Activated naive CD4-positive, alpha-beta T cell treated with anti-CD3 and anti-CD28 coated beads, Interleukin-2, amount 10 ng/mL, durations not matched to agents 7 days and 5 days (primary cell): ENCODE measurements at regions not wholly inside any gene's neighbourhood (a gene's known extent, or its start where the extent isn't known, plus 50 kb on each side); places are given as distances from the start of the nearest gene placed in this dataset.

ENCODE experiments used
- CTCF ChIA-PET: fragments of 350-600 bp; sonication (Branson Sonifier 250); formaldehyde crosslinking; loops from one replicate; lab custom pipeline; 2021; ENCODE audit warnings: antibody characterized with exemption; lab: Charles Lee
- DNase-seq: peaks from one replicate; pipeline ENCODE4 v3.0.0-alpha.2; 2020
- H3K27ac Mint-ChIP-seq: one replicate; pipeline ENCODE4 v1.8.0; 2021; ENCODE audit warnings: mild to moderate bottlenecking, moderate library complexity, mixed read lengths
- H3K27me3 Mint-ChIP-seq: one replicate; pipeline ENCODE4 v1.8.0; 2021; ENCODE audit warnings: mild to moderate bottlenecking, mixed read lengths
- H3K36me3 Mint-ChIP-seq: one replicate; pipeline ENCODE4 v1.8.0; 2021; ENCODE audit warnings: mixed read lengths
- H3K4me1 Mint-ChIP-seq: one replicate; pipeline ENCODE4 v1.8.0; 2021; ENCODE audit warnings: mixed read lengths
- H3K4me3 Mint-ChIP-seq: one replicate; pipeline ENCODE4 v1.8.0; 2021; ENCODE audit warnings: mild to moderate bottlenecking, moderate library complexity, mixed read lengths
- H3K9me3 Mint-ChIP-seq: one replicate; pipeline ENCODE4 v1.8.0; 2021; ENCODE audit warnings: mixed read lengths

DNA sequence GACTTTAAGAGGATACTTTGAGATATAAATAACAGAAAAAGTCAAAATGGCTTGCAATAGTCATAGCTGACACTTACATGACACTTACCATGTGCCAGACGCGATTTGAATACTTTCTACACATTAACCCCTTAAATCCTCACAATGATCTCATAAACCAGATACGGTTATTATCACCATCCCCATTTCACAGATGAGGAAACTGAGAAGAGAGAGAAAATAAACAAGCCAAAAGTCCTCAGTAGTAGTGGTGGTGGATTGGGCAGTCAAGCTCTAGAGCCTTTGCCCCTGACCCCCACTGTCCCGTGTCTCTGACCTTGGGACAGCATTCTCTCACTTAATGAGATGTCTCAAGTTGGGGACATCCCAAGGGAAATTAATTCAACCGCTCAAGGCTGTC, 105.2 kb upstream of the TAF1B start:
- CTCF ChIA-PET: interaction anchor here (1.2 to 2.1 kb wide), 2 partner anchors 15 to 61 kb away, joined by 3 to 7 read pairs; no protein-coding TSS in a partner anchor
- Mint-ChIP-seq H3K4me1 (peaks cover 62% of the 10 kb centered on the region), H3K27me3 (peaks cover 23% of the 10 kb centered on the region), H3K9me3 (peaks cover 17% of the 10 kb centered on the region), H3K4me3 (peak overlapping the region; percentile 39), H3K36me3 (peaks cover 15% of the 10 kb centered on the region), H3K27ac (peak overlapping the region; percentile 94)
- no peak for DNase-seq

DNA sequence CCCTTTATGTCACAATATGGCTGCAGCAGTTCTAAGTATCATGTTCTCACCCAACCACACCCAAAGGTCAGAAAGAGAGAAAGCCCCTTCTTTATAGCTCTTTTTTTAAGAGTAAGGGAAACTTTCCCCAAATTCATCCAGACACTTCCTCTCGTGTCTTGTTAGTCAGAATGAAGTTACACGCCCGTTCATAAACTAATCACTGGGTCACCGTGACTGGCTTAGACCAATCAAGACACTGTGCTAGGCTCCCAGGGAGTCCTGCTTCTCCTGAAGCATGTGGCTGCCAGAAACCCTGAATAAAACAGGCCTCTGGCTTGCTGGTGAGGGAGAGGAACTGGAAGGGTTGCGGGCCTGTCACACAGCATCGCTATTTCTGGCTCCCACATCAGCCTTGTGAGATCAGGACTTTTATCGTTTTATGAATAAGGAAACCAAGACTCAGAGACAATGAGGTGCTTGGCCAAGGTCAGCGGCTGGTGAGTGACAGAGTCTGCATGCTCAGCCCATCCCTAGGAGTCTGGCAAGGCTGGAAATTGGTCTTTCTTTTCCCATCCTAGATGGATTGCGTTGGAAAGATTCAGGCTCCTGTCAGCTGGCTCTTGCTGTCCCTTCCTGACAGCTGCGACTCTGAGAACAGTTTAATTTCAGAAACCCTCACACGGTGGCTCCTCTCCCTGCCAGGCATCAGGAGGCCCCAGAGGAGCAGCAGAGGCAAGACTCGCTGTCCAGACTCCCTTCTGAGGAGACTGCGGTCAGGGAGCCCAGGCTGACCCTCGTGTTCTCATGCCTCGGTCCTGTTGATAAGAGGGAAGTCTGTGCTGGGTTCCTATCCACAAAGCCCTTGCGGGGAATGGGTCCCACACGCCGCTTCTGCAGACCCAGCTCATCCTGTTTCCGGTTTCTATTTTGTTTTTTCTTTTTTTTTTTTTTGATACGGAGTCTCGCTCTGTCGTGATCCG, 104.5 kb upstream of the TAF1B start:
- DNase-seq: no peak
- Mint-ChIP-seq H3K27me3 (peaks cover 29% of the 10 kb centered on the region), H3K4me3 (peak overlapping the region; percentile 63), H3K9me3 (peaks cover 17% of the 10 kb centered on the region), H3K27ac (peak overlapping the region; percentile 94), H3K36me3 (peaks cover 15% of the 10 kb centered on the region), H3K4me1 (peaks cover 62% of the 10 kb centered on the region)
- CTCF ChIA-PET: interaction anchor here (0.9 to 2.1 kb wide), 5 partner anchors 11 to 62 kb away, joined by 3 to 7 read pairs (median 3); no protein-coding TSS in a partner anchor

DNA sequence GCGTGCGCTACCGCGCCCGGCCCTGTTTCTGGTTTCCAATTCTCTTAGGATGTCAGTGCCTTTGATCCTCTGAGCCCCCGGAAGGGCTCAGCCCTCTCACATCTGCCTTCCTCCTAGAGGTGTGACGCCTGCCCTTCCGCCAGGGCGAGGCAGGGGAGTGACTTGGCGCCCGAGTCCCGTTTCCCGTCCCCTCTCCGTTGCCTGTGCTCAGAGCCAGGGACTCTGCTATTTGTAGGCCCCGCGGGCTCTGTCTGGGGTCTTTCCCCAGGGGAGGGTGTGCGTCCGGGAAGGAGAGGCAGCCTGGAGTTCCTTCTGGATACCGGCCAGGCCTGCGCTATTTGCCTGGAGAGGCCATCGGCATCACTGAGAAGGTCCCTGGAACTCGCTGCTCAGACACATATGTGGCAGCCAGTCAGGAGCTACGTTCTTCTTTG, 103.7 kb upstream of the TAF1B start:
- H3K36me3 Mint-ChIP-seq: peaks cover 12% of the 10 kb centered on the region
- H3K9me3 Mint-ChIP-seq: peaks cover 13% of the 10 kb centered on the region
- H3K4me3 Mint-ChIP-seq: peak overlapping the region; percentile 63
- DNase-seq: peak; percentile 82
- H3K27ac Mint-ChIP-seq: peak overlapping the region; percentile 94
- peaks cover 34% of the 10 kb centered on the region for H3K27me3 Mint-ChIP-seq
- peaks cover 62% of the 10 kb centered on the region for H3K4me1 Mint-ChIP-seq
- CTCF ChIA-PET: interaction anchor here (1.1 to 1.3 kb wide), 2 partner anchors 10 to 61 kb away, joined by 3 read pairs; no protein-coding TSS in a partner anchor

GRCh38 chr2:9740382-9741073, 102.7 kb upstream of the TAF1B start:
- CTCF ChIA-PET: interaction anchor here (1.3 to 1.7 kb wide), 2 partner anchors 9 to 32 kb away, joined by 3 read pairs; no protein-coding TSS in a partner anchor
- peak overlapping the region; percentile 33 for H3K27ac Mint-ChIP-seq
- H3K4me1 Mint-ChIP-seq: peaks cover 54% of the 10 kb centered on the region
- H3K27me3 Mint-ChIP-seq: peaks cover 42% of the 10 kb centered on the region
- DNase-seq: no peak
- H3K4me3 Mint-ChIP-seq: no peak overlapping the region
- H3K36me3 Mint-ChIP-seq: peaks cover 4% of the 10 kb centered on the region
- peaks cover 6% of the 10 kb centered on the region for H3K9me3 Mint-ChIP-seq

DNA sequence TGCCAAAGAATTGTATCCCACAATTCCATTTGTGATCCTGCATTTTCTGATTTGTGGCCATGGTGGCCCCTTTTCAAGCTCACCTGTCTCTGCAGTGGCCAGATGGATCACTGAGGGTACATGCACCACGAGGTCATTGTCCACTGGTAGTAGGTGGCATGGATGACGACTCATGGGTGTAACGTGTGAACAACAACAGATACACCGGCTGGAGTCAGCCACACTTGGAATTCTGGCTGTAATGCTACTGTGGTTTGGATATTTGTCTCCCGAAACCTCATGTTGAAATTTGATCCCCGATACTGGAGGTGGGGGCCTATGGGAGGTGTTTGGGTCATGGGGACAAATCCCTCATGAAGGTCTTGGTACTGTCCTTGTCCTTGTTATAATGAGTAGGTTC, 102.2 kb upstream of the TAF1B start:
- Mint-ChIP-seq H3K9me3 (peaks cover 6% of the 10 kb centered on the region), H3K27ac (no peak overlapping the region), H3K27me3 (peaks cover 47% of the 10 kb centered on the region), H3K4me3 (no peak overlapping the region), H3K4me1 (peaks cover 48% of the 10 kb centered on the region), H3K36me3 (peaks cover 4% of the 10 kb centered on the region)
- CTCF ChIA-PET: interaction anchor here (1.7 kb wide), 1 partner anchor 31 kb away, joined by 3 read pairs; no protein-coding TSS in a partner anchor
- DNase-seq: no peak

- Mint-ChIP-seq H3K36me3 (peaks cover 4% of the 10 kb centered on the region), H3K27me3 (peaks cover 54% of the 10 kb centered on the region), H3K4me3 (no peak overlapping the region), H3K9me3 (peaks cover 6% of the 10 kb centered on the region), H3K4me1 (peaks cover 36% of the 10 kb centered on the region), H3K27ac (no peak overlapping the region)
- no peak for DNase-seq
- CTCF ChIA-PET: interaction anchor here (0.7 to 1.4 kb wide), 3 partner anchors 28 to 387 kb away, joined by 3 to 4 read pairs (median 3); no protein-coding TSS in a partner anchor
Observed at GRCh38 chr2:9742601-9743000, 100.7 kb upstream of the TAF1B start.

DNA sequence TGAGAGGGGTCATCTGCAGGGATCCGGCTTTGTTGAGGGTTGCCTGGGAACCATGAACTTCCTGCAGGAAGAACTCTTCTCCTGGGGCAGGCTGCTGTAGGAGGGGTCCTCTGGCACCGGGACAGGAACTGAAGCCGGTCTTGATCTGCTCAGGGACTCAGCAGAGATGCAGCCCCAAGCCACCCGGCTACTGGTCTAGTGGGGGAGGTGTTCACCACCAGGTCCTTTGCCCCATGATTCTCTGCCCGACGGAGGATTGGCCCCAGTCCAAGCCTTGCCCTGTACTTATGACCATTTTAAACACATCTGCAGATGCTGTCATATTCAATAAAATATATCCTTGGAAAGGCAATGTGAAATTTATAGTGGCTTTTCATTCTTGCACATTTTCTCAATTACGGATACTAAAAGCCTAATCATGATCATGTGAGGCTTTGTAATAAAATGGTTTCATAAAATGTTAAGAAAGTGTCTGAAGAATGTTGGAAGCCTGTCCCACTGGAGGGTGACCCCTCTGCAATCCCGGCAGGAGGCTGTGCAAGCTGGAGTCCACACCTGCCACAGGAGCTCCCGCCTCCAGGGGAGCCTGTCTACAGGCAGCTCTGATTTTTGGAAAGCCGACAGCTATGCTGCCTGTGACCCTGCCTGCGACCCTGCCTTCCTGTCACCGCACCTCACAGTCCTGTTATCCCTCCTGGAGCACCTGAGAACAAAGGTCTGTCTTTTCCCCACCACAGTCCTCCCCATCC, 98.8 kb upstream of the TAF1B start:
- H3K4me3 Mint-ChIP-seq: no peak overlapping the region
- CTCF ChIA-PET: interaction anchor here (0.6 kb wide), 1 partner anchor 54 kb away, joined by 3 read pairs; no protein-coding TSS in a partner anchor
- H3K9me3 Mint-ChIP-seq: peaks cover 6% of the 10 kb centered on the region
- peaks cover 29% of the 10 kb centered on the region for H3K4me1 Mint-ChIP-seq
- H3K27me3 Mint-ChIP-seq: peaks cover 52% of the 10 kb centered on the region
- no peak for DNase-seq
- H3K36me3 Mint-ChIP-seq: no peaks in the 10 kb centered on the region
- peak overlapping the region; percentile 58 for H3K27ac Mint-ChIP-seq

- no peak for DNase-seq
- Mint-ChIP-seq H3K4me3 (no peak overlapping the region), H3K9me3 (peaks cover 6% of the 10 kb centered on the region), H3K27me3 (peaks cover 49% of the 10 kb centered on the region), H3K4me1 (peaks cover 29% of the 10 kb centered on the region), H3K36me3 (no peaks in the 10 kb centered on the region), H3K27ac (no peak overlapping the region)
- CTCF ChIA-PET: interaction anchor here (1.8 kb wide), 1 partner anchor 26 kb away, joined by 5 read pairs; no protein-coding TSS in a partner anchor
Observed at GRCh38 chr2:9745153-9745899, 97.9 kb upstream of the TAF1B start.

GRCh38 chr2:9747396-9747795, 95.9 kb upstream of the TAF1B start:
- Mint-ChIP-seq H3K4me3 (no peak overlapping the region), H3K9me3 (no peaks in the 10 kb centered on the region), H3K27ac (no peak overlapping the region), H3K27me3 (peaks cover 45% of the 10 kb centered on the region), H3K36me3 (no peaks in the 10 kb centered on the region), H3K4me1 (peaks cover 38% of the 10 kb centered on the region)
- CTCF ChIA-PET: interaction anchor here (0.6 to 1.5 kb wide), 2 partner anchors 12 to 23 kb away, joined by 3 to 6 read pairs; no protein-coding TSS in a partner anchor
- no peak for DNase-seq

GRCh38 chr2:9748577-9748976, 94.7 kb upstream of the TAF1B start:
- CTCF ChIA-PET: interaction anchor here (1.2 to 2.0 kb wide), 5 partner anchors 9 to 22 kb away, joined by 4 to 6 read pairs (median 5); no protein-coding TSS in a partner anchor
- DNase-seq: no peak

DNA sequence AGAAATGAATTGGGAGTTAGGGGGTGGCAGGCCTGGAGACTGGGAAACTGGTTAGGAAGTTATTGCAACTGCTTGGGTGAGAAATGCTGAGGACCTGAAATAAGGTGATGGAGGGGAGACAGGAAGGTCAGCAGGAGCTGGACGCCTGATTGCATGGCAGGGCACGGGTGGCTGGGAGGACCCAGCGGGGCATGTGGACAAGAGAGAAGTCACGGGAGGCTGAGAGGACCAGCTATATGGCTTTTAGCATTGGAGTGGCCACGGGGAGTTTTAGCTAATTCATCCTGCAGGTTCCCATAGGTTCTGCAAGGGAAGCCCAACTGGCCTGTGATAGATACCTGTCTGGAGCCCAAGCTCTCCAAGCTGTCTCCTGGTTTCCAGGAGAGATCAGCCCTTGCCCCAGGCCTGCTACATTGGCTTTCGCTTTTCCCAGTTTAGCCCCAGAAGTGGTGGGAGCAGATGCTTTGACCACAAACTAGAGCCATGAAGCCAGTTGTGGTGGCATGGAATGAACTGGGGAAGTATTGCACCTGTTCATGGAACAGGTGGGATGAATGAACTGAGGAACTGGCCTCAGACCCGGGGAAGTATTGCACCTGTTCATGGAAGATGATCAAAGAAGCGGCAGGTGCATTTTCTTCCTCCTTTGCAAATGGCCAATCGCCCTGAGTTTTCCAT, 93.6 kb upstream of the TAF1B start:
- no peak for DNase-seq
- CTCF ChIA-PET: interaction anchor here (0.6 to 2.0 kb wide), 5 partner anchors 10 to 22 kb away, joined by 3 to 5 read pairs (median 4); no protein-coding TSS in a partner anchor
- H3K4me1 Mint-ChIP-seq: peaks cover 60% of the 10 kb centered on the region
- no peaks in the 10 kb centered on the region for H3K36me3 Mint-ChIP-seq
- no peak overlapping the region for H3K4me3 Mint-ChIP-seq
- no peak overlapping the region for H3K27ac Mint-ChIP-seq
- no peaks in the 10 kb centered on the region for H3K9me3 Mint-ChIP-seq
- peaks cover 39% of the 10 kb centered on the region for H3K27me3 Mint-ChIP-seq

More at GRCh38 chr2:9748577-9748976, 94.7 kb upstream of the TAF1B start:
- Mint-ChIP-seq H3K36me3 (no peaks in the 10 kb centered on the region), H3K9me3 (no peaks in the 10 kb centered on the region), H3K4me1 (peaks cover 49% of the 10 kb centered on the region), H3K27me3 (peaks cover 37% of the 10 kb centered on the region), H3K27ac (no peak overlapping the region), H3K4me3 (no peak overlapping the region)
